Glomerular visceral epithelial cell (primary cell): ENCODE measurements at regions not wholly inside any gene's neighbourhood (a gene's known extent, or its start where the extent isn't known, plus 50 kb on each side); places are given as distances from the start of the nearest gene placed in this dataset.
"Not testable (repeated sequence)": the region's sequence is repeated elsewhere in the genome, so short reads cannot be mapped to it uniquely, and the experiment has no call there.

Experiments used
- DNase-seq: peaks from one replicate; pipeline ENCODE4 v3.0.0-alpha.2; 2016; ENCODE audit errors: extremely low spot score

GRCh38 chr5:105057001-105057436 is 1494.4 kb upstream of the NUDT12 start:
- DNase-seq: no peak

GRCh38 chr5:105054406-105054805 is 1491.8 kb upstream of the NUDT12 start:
- no peak for DNase-seq

GRCh38 chr5:105042623-105043022 is 1480.0 kb upstream of the NUDT12 start:
- DNase-seq: no peak

- DNase-seq: not testable (repeated sequence)
Measured at GRCh38 chr5:105036814-105037213, 1474.2 kb upstream of the NUDT12 start.

GRCh38 chr5:105034401-105034763 is 1471.8 kb upstream of the NUDT12 start:
- DNase-seq: no peak

GRCh38 chr5:105033637-105034400 is 1471.2 kb upstream of the NUDT12 start:
- DNase-seq: no peak

- no peak for DNase-seq
Measured at GRCh38 chr5:105032917-105033316, 1470.3 kb upstream of the NUDT12 start.

GRCh38 chr5:105030153-105030552 is 1467.6 kb upstream of the NUDT12 start:
- no peak for DNase-seq

GRCh38 chr5:105015098-105015497 is 1452.5 kb upstream of the NUDT12 start:
- DNase-seq: no peak

GRCh38 chr5:104998572-104998971 is 1436.0 kb upstream of the NUDT12 start:
- no peak for DNase-seq

- DNase-seq: no peak
Measured at GRCh38 chr5:104998169-104998568, 1435.6 kb upstream of the NUDT12 start.

GRCh38 chr5:104987074-104987473 is 1424.5 kb upstream of the NUDT12 start:
- DNase-seq: no peak

GRCh38 chr5:104977529-104977928 is 1414.9 kb upstream of the NUDT12 start:
- no peak for DNase-seq

- DNase-seq: no peak
Measured at GRCh38 chr5:104967806-104968410, 1405.3 kb upstream of the NUDT12 start.

- no peak for DNase-seq
Measured at GRCh38 chr5:104965006-104965405, 1402.4 kb upstream of the NUDT12 start.

GRCh38 chr5:104955479-104955878 is 1392.9 kb upstream of the NUDT12 start:
- no peak for DNase-seq

GRCh38 chr5:104952876-104953275 is 1390.3 kb upstream of the NUDT12 start:
- DNase-seq: no peak

- no peak for DNase-seq
Measured at GRCh38 chr5:104951829-104952228, 1389.2 kb upstream of the NUDT12 start.

- DNase-seq: no peak
Measured at GRCh38 chr5:104947076-104947475, 1384.5 kb upstream of the NUDT12 start.

- no peak for DNase-seq
Measured at GRCh38 chr5:104942735-104943134, 1380.1 kb upstream of the NUDT12 start.

GRCh38 chr5:104941030-104941645 is 1378.5 kb upstream of the NUDT12 start:
- DNase-seq: no peak

GRCh38 chr5:104937598-104937997 is 1375.0 kb upstream of the NUDT12 start:
- DNase-seq: no peak

GRCh38 chr5:104932431-104932830 is 1369.8 kb upstream of the NUDT12 start:
- no peak for DNase-seq
